Kidney epithelial cell (primary cell): ENCODE measurements at regions not wholly inside any gene's neighbourhood (a gene's known extent, or its start where the extent isn't known, plus 50 kb on each side); places are given as distances from the start of the nearest gene placed in this dataset.

Experiments
- DNase-seq: peaks from one replicate; pipeline ENCODE4 v3.0.0-alpha.2; 2010; ENCODE audit warnings: low read depth
- H3K27me3 ChIP-seq: 2 replicates; pipeline ENCODE4 v1.6.0; 2011; ENCODE audit warnings: low read length; ENCODE audit not compliant: control insufficient read depth, insufficient read depth
- H3K36me3 ChIP-seq: 2 replicates; pipeline ENCODE4 v1.5.1; 2011; ENCODE audit warnings: low read length; ENCODE audit not compliant: control insufficient read depth, insufficient read depth
- H3K4me3 ChIP-seq: 2 replicates; pipeline ENCODE4 v1.5.1; 2011; ENCODE audit warnings: low read depth, mild to moderate bottlenecking, control low read depth, low read length
- TF ChIP-seq, protein P1 (sequence below): IDR thresholded peaks from 2 replicates; pipeline ENCODE4 v1.5.1; 2011; ENCODE audit warnings: mild to moderate bottlenecking, moderate library complexity, low read length, control low read depth, inconsistent platforms; ENCODE audit not compliant: insufficient read depth, poor library complexity, severe bottlenecking

DNA sequence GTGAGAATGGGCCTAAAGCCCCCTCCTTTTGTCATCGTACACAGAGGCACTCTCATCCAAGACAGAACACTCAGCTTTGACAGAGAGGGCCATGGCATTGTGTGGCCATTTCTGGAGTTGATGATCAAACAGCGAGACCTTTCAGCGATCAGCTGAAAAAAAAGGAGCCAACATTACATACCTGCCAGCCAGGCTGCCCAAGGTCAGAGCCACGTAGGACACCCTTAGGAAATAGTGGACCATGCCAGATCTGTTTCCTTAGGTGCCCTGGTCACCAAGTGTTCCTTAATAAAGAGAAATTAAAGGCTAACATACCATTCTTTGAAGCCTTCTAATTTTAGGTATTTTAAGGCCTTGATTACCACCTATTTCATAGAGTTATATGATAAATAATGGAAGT lies 105.5 kb upstream of the PRLR start:
- no peak overlapping the region for H3K4me3 ChIP-seq
- DNase-seq, result no peak
- H3K36me3 ChIP-seq, result no peaks in the 10 kb centered on the region
- TF ChIP-seq, protein P1, sequence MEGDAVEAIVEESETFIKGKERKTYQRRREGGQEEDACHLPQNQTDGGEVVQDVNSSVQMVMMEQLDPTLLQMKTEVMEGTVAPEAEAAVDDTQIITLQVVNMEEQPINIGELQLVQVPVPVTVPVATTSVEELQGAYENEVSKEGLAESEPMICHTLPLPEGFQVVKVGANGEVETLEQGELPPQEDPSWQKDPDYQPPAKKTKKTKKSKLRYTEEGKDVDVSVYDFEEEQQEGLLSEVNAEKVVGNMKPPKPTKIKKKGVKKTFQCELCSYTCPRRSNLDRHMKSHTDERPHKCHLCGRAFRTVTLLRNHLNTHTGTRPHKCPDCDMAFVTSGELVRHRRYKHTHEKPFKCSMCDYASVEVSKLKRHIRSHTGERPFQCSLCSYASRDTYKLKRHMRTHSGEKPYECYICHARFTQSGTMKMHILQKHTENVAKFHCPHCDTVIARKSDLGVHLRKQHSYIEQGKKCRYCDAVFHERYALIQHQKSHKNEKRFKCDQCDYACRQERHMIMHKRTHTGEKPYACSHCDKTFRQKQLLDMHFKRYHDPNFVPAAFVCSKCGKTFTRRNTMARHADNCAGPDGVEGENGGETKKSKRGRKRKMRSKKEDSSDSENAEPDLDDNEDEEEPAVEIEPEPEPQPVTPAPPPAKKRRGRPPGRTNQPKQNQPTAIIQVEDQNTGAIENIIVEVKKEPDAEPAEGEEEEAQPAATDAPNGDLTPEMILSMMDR, result no peak
- H3K27me3 ChIP-seq, result no peaks in the 10 kb centered on the region

DNA sequence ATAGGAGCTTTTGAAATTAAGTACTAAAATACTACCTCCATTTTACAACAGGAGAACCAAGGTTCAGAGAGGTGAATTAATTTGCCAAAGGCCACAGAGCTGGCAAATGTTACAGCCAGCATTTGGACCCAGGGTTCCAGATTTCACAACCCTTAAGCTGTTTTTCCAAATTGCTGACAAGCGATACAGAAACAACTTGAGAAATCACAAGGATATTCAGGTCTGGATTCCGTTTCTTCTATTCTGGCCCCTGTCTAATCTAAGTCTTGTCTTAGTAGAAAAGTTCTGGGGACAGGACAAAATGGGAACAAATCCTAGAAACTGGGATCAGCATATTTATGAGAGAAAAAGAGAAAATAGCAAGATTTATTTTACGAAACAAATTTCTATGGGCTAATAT lies 103.1 kb upstream of the PRLR start:
- TF ChIP-seq, protein P1, result no peak
- no peaks in the 10 kb centered on the region for H3K36me3 ChIP-seq
- H3K27me3 ChIP-seq, result no peaks in the 10 kb centered on the region
- DNase-seq, result no peak
- no peak overlapping the region for H3K4me3 ChIP-seq

DNA sequence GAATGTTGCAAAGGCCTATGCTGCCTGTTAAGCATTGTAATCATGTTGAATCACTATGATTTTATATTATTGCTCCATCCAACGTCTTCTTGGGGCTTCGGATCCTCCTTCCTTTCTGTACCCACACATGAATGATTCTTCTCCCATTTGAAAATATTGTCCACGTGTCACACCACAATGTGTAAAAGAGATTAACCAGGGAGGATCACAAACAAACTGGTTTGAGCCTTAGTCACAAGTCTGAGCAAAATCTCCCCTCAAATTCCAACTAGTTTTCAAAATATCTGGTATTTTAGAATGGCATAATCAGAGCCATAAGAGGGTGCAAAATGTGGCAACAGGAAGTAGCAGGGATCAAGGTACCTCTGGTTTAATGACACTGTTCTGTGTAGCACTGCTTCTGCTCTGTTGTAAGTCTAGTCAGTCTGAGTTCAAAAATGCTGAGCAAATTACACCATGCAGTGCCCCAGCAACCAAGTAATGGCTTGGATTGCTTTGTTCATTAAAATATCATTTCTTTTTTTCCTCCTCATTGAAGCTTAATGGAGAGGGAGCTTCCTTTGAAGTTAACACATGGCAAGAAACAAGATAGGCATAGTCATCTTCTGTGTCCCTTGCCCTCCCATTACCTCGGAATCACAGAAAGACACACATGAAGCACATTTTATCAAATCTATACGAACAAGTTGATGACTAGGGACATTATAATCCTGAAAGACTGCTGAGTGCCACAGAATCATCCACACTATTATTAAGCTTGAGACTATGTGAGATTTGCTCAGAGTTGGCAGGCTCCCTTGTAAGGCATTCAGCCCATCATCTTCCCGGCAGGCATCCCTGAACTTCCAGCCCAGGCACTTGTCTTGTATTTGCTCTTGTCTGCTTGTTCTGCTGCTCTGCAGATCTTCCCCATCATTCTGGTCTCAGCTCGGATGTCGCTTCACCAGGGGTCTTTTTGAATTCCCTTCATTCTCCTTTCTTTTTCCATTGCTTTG lies 102.0 kb upstream of the PRLR start:
- no peak overlapping the region for H3K4me3 ChIP-seq
- no peak for DNase-seq
- no peaks in the 10 kb centered on the region for H3K36me3 ChIP-seq
- TF ChIP-seq, protein P1, result no peak
- no peaks in the 10 kb centered on the region for H3K27me3 ChIP-seq

DNA sequence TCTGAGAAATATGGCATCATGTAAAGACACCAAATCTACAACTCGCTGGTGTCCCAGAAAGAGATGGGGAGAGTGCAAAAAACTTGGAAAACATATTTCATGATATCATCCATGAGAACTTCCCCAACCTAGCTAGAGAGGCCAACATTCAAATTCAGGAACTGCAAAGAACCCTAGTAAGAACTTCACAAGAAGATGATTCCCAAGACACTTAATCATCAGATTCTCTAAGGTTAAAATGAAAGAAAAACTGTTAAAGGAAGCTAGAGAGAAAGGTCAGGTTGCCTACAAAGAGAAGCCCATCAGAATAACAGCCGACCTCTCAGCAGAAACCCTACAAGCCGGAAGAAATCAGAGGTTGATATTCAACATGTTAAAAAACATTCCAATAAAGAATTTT lies 95.5 kb upstream of the PRLR start:
- Histone ChIP-seq H3K36me3 (no peaks in the 10 kb centered on the region), H3K27me3 (no peaks in the 10 kb centered on the region), H3K4me3 (no peak overlapping the region)
- TF ChIP-seq, protein P1, result no peak
- no peak for DNase-seq

DNA sequence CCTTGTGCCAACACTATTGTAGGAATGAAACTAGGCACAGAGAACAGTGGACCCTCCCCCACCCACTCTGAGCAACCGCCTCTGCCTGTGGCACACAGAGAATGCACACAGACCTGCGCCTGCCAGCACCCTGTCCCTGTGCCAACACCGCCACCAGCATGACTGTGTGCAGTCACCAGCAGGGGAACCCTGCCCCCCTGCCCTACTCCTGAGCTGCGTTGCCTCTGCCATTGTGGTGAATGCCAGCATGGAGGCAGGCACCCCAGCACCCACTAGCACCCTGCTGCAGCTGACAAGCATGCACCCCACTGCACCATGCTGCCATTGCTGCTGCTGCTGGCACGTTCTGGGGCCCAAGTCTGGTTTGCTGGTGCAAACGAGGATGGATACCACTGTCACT lies 94.4 kb upstream of the PRLR start:
- TF ChIP-seq, protein P1, result no peak
- Histone ChIP-seq H3K4me3 (no peak overlapping the region), H3K36me3 (no peaks in the 10 kb centered on the region), H3K27me3 (no peaks in the 10 kb centered on the region)
- DNase-seq, result no peak
